BE2C (cell line): ENCODE measurements at regions not wholly inside any gene's neighbourhood (a gene's known extent, or its start where the extent isn't known, plus 50 kb on each side); places are given as distances from the start of the nearest gene placed in this dataset.

ENCODE experiments used
- DNase-seq: peaks from one replicate; pipeline ENCODE4 v3.0.0-alpha.2; 2020
- H3K27me3 ChIP-seq: fragments of 250-450 bp; sonication (Bioruptor Pico); 2 replicates; pipeline ENCODE4 v1.5.1; 2020; ENCODE audit warnings: mild to moderate bottlenecking
- H3K36me3 ChIP-seq: fragments of 250-450 bp; sonication (Bioruptor Pico); 2 replicates; pipeline ENCODE4 v1.5.1; 2020; ENCODE audit warnings: mild to moderate bottlenecking
- H3K4me1 ChIP-seq: fragments of 250-450 bp; sonication (Bioruptor Pico); 2 replicates; pipeline ENCODE4 v1.5.1; 2020
- H3K4me3 ChIP-seq: 2 replicates; pipeline ENCODE4 v1.5.1; 2011; ENCODE audit warnings: low read depth, low read length
- H3K9me3 ChIP-seq: fragments of 250-450 bp; sonication (Bioruptor Pico); 2 replicates; pipeline ENCODE4 v1.5.1; 2020
- CTCF ChIP-seq: IDR thresholded peaks from 2 replicates; pipeline ENCODE4 v1.5.1; 2012; ENCODE audit warnings: mild to moderate bottlenecking, low read depth, low read length

GRCh38 chr10:75347186-75347585, 54.4 kb downstream of the ZNF503 start:
- TF ChIP-seq CTCF = no peak
- no peak for DNase-seq

GRCh38 chr10:75345738-75346137, 55.8 kb downstream of the ZNF503 start:
- H3K4me1 ChIP-seq = no peaks in the 10 kb centered on the region
- no peak for TF ChIP-seq CTCF
- no peak for DNase-seq

More at GRCh38 chr10:75347186-75347585, 54.4 kb downstream of the ZNF503 start:
- Histone ChIP-seq H3K9me3 (no peaks in the 10 kb centered on the region; the same call in 1 of the 2 replicates), H3K4me1 (no peaks in the 10 kb centered on the region), H3K27me3 (no peaks in the 10 kb centered on the region), H3K36me3 (no peaks in the 10 kb centered on the region), H3K4me3 (no peak overlapping the region)

DNA sequence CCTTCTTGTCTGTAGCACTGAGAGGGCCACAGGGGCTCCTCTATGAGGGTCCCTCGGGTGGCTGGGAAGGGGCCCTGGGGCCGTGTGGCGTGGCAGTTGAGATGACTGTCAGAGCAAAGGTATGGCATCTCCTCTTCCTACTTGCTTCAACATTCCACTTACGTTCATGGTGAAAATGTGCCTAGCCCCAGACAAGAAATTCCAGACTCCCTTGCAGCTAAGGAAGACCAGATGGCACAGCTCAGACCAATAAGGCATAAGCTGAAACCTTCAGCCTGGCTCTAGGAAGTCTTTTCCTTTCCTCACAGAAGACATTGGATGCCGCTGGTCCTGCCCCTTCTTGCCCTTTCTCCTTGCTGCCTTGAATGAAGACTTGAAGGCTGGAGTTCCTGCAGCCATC, 57.4 kb downstream of the ZNF503 start:
- Histone ChIP-seq H3K27me3 (no peaks in the 10 kb centered on the region), H3K36me3 (no peaks in the 10 kb centered on the region), H3K4me1 (no peaks in the 10 kb centered on the region), H3K9me3 (no peaks in the 10 kb centered on the region; the same call in 1 of the 2 replicates), H3K4me3 (no peak overlapping the region)
- no peak for DNase-seq
- TF ChIP-seq CTCF = no peak

More at GRCh38 chr10:75345738-75346137, 55.8 kb downstream of the ZNF503 start:
- Histone ChIP-seq H3K36me3 (no peaks in the 10 kb centered on the region), H3K4me3 (no peak overlapping the region), H3K9me3 (no peaks in the 10 kb centered on the region; the same call in 1 of the 2 replicates), H3K27me3 (no peaks in the 10 kb centered on the region)

- no peaks in the 10 kb centered on the region; the same call in 1 of the 2 replicates for H3K9me3 ChIP-seq
- no peak for TF ChIP-seq CTCF
- no peaks in the 10 kb centered on the region for H3K4me1 ChIP-seq
- no peaks in the 10 kb centered on the region for H3K36me3 ChIP-seq
- no peak overlapping the region for H3K4me3 ChIP-seq
- DNase-seq = no peak
- no peaks in the 10 kb centered on the region for H3K27me3 ChIP-seq
Measured at GRCh38 chr10:75342397-75342796, 59.2 kb downstream of the ZNF503 start.

DNA sequence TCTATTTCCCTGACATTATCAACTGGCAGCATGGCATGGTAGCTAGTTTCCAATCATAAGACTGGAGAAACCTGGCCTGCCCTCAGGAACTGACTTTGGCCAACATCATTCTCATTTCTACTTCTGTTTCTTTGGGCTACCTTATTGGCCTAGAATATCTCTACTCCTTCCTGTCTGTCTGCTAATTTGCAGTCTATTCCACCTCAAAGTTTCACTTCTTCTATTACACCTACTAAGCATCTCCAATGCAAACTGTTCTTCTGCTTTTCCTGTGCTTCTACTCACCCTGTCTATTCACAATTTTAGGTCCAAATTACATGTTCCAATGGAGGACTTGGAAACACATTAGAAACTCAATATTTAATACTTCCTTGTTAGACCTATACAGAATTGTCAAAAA, 65.6 kb downstream of the ZNF503 start:
- DNase-seq = no peak
- Histone ChIP-seq H3K36me3 (no peaks in the 10 kb centered on the region), H3K4me3 (no peak overlapping the region), H3K4me1 (no peaks in the 10 kb centered on the region), H3K9me3 (no peaks in the 10 kb centered on the region), H3K27me3 (no peaks in the 10 kb centered on the region)
- TF ChIP-seq CTCF = no peak

DNA sequence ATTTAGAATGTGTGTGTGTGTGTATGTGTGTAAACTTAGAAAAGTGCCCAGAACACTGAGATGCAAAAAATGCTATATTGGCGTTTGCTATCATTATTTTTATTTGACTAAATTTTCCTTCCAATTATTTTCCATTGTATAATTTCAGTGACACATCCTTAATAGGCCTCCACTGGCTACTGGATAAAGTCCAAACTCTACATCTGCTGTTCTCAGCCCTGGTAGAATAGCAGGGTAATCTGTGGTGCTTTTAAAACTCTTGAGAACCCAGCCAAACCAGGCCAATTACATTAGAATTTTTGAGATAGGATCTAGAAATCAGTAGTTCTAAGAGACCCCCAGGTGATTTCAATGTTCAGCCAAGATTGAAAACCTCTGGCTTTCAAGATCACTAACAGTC, 66.4 kb downstream of the ZNF503 start:
- Histone ChIP-seq H3K27me3 (no peaks in the 10 kb centered on the region), H3K36me3 (no peaks in the 10 kb centered on the region), H3K9me3 (no peaks in the 10 kb centered on the region), H3K4me1 (no peaks in the 10 kb centered on the region), H3K4me3 (no peak overlapping the region)
- no peak for TF ChIP-seq CTCF
- no peak for DNase-seq
